Tongue (tissue), 1 donor: ENCODE measurements at regions not wholly inside any gene's neighbourhood (a gene's known extent, or its start where the extent isn't known, plus 50 kb on each side); places are given as distances from the start of the nearest gene placed in this dataset.
"Not testable (repeated sequence)": the region's sequence is repeated elsewhere in the genome, so short reads cannot be mapped to it uniquely, and the experiment has no call there.

Experiments
- DNase-seq: peaks from one replicate; pipeline ENCODE4 v3.0.0-alpha.2; 2015

- no peak for DNase-seq
Observed at GRCh38 chr14:105622329-105622955, 96.1 kb downstream of the TMEM121 start.

GRCh38 chr14:105623178-105623577 lies 96.8 kb downstream of the TMEM121 start:
- not testable (repeated sequence) for DNase-seq

DNA sequence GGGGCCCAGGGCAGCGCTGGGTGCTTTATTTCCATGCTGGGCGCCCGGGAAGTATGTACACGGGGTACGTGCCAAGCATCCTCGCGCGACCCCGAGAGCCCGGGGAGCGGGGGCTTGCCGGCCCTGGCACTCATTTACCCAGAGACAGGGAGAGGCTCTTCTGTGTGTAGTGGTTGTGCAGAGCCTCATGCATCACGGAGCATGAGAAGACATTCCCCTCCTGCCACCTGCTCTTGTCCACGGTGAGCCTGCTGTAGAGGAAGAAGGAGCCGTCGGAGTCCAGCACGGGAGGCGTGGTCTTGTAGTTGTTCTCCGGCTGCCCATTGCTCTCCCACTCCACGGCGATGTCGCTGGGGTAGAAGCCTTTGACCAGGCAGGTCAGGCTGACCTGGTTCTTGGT lies 98.0 kb downstream of the TMEM121 start:
- DNase-seq = not testable (repeated sequence)

GRCh38 chr14:105624749-105625434 lies 98.5 kb downstream of the TMEM121 start:
- DNase-seq = not testable (repeated sequence)

DNA sequence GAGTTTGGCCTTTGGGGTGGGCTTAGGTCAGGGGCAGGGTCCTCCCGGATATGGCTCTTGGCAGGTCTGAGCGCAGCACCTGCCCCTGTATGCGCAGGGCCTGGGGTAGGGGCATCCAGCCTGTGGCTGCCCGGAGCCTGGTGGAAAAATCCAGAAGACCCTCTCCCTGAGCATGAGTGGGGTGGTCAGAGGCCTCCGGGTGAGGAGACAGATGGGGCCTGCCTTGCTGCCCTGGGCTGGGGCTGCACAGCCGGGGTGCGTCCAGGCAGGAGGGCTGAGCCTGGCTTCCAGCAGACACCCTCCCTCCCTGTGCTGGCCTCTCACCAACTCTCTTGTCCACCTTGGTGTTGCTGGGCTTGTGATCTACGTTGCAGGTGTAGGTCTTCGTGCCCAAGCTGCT lies 99.1 kb downstream of the TMEM121 start:
- not testable (repeated sequence) for DNase-seq

DNA sequence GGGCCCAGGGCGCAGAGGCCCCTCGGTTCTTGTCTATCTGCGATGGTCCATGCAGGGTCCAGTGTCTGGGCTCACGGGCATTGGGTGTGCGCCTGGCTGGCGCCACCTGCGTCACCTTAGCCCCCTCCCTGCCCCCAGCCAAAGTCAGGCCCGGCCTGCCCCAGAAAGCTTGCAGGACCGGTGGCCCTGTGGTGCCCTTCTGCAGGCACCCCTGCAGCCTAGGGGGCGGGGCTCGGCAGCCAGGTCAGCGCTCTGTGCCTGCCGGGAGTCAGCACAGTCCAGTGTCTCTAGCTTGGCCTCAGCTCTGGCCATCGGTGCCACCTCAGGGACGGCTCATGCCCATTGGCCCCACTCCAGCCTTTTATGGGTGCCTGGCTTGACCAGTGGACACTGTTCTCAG lies 99.7 kb downstream of the TMEM121 start:
- not testable (repeated sequence) for DNase-seq

DNA sequence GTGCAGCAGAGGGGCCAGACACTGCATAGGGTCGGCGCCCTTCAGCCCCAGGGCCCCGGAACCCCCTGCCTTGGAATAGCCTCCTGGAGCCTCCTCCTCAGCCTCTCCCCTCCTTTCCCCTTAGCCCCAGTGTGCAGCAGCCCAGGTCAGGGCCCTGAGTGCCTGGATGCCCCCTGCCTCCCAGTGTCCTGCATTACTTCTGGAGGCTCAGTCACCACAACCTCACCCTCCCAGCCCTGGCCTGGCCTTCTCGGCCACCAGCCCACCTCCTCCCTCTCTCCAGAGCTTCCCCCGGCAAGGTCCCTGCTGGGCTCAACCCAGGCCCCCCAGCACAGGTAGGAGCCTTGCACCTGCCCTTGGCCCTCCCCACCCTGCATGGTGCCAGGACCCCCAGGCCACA lies 100.3 kb downstream of the TMEM121 start:
- not testable (repeated sequence) for DNase-seq

DNA sequence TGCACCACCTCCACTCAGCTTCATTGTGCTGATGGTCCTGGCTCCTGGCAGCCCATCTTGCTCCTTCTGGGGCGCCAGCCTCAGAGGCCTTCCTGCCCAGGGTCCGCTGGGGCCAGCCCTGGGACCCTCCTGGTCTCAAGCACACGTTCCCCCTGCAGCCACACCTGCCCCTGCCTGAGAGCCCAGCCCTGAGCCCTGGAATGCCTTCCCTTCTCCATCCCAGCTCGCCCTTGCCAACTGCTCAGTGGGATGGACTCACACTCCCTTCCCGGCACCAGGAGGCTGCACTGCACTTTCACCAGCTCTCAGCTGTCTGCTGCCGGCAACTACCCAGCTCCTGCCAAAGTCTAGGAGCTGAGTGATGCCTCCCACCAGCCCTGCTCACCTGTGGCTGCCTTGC lies 100.9 kb downstream of the TMEM121 start:
- DNase-seq = not testable (repeated sequence)

- DNase-seq = no peak
Observed at GRCh38 chr14:105627701-105628100, 101.3 kb downstream of the TMEM121 start.

DNA sequence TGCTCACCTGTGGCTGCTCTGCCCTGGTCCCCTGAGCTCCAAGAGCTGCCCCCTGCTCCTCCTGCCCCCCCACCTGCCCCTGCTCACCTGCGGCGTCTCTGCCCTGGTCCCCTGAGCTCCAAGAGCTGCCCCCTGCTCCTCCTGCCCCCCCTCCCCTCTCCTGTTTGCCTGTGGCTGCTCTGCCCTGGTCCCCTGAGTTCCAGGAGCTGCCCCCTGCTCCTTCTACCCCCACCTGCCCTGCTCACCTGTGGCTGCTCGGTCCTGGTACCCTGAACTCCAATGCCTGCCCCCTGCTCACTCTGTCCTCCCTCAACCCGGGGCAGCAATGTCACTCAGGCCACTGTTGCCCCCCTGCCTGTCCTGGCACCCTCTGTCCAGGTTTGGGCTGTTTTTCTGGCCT lies 101.7 kb downstream of the TMEM121 start:
- not testable (repeated sequence) for DNase-seq

GRCh38 chr14:105628531-105629067 lies 102.2 kb downstream of the TMEM121 start:
- DNase-seq = not testable (repeated sequence)

- not testable (repeated sequence) for DNase-seq
Observed at GRCh38 chr14:105629091-105629885, 102.9 kb downstream of the TMEM121 start.

GRCh38 chr14:105629886-105630215 lies 103.5 kb downstream of the TMEM121 start:
- no peak for DNase-seq

- DNase-seq = not testable (repeated sequence)
Observed at GRCh38 chr14:105630293-105630934, 104.0 kb downstream of the TMEM121 start.

DNA sequence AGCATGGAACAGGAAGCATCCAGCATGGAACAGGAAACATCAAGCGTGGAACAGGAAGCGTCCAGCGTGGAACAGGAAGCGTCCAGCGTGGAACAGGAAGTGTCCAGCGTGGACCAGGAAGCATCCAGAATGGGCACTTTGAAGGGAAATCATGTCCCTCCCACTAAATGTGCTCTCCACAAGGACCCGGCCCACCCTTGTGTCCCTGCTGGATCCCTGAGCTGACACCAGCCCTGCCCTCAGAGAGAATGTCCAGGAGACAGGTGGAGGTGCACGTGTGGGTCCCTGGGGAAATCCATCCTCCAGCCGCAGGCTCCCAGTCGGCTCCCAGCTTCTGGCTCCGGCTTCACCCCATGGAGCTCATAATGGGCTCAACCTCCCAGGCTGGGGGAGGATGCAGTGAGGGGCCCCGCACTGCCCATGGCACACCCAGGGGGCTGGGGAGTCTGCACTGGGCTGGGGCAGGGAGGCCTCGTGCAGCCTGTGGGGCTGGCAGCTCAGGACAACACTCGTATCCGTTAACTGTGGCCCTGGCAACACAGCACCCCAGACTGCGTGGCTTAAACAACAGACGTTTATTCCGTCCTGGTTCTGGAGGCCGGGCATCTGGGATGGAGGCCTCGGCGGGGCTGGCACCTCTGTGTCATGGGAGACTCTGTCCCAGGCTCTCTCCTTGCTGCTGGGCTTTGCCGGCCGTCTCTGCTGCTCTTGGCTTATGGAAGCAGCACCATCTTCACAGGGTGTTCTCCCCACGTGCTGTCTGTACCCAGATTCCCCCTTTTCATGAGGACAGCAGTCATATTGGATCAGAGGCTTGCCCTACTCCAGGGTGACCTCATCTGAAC lies 104.8 kb downstream of the TMEM121 start:
- not testable (repeated sequence) for DNase-seq

DNA sequence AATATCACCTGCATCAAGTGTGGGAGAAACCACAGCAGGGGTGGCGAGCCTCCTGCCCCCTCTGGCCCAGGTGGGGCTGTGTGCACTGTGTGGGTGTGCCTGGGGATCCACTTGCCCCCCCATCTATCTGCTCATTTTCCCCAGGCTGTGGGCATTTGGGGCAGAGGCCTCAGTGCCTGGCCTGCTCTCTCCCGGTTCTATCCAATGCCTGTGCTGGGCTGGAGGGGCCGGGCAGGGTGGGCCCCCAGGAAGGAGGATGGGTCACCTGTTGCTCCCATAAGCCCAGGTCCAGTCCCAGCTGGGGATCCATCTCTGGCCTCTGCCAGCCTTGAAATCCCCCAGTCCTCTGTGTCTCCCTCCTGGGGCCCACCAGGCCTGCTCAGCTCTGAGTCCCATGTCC lies 105.6 kb downstream of the TMEM121 start:
- DNase-seq = no peak

GRCh38 chr14:105633596-105633995 lies 107.2 kb downstream of the TMEM121 start:
- not testable (repeated sequence) for DNase-seq

GRCh38 chr14:105635560-105635959 lies 109.2 kb downstream of the TMEM121 start:
- no peak for DNase-seq

DNA sequence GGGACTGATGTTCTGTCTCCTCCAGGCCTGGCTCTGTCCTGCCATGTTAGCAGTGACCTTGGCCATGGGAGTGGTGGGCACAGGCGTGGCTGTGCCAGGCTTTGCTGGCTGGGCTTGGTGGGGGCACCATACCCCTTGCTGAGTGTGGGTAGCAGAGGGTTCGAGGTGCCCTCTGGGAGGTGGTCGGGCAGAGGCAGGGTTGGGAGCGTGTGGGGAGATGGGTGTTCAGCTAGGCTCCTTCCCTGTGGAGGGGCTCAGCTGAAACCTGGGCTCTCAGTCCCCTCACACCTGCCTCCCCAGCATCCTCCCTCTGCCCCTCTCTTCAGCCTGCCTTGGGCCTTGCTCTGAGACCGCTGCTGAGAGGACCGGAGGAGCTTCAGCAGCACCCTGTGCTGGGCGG lies 109.6 kb downstream of the TMEM121 start:
- not testable (repeated sequence) for DNase-seq

GRCh38 chr14:105636935-105637334 lies 110.6 kb downstream of the TMEM121 start:
- no peak for DNase-seq

- not testable (repeated sequence) for DNase-seq
Observed at GRCh38 chr14:105637345-105637744, 111.0 kb downstream of the TMEM121 start.
